PFSK-1 (cell line): ENCODE measurements at regions not wholly inside any gene's neighbourhood (a gene's known extent, or its start where the extent isn't known, plus 50 kb on each side); places are given as distances from the start of the nearest gene placed in this dataset.

Experiments used
- FOXP2 ChIP-seq: optimal IDR thresholded peaks from 2 replicates; pipeline ENCODE3; 2011; ENCODE audit warnings: borderline replicate concordance, control low read depth, inconsistent platforms; ENCODE audit not compliant: insufficient read depth; ENCODE audit errors: extremely low read length, extremely low read depth
- POLR2AphosphoS5 ChIP-seq: IDR thresholded peaks from 2 replicates; pipeline ENCODE4 v1.6.1; 2012; ENCODE audit warnings: low read depth, mild to moderate bottlenecking, control low read depth, low read length, moderate library complexity
- SIN3A ChIP-seq: IDR thresholded peaks from 2 replicates; pipeline ENCODE4 v1.6.1; 2012; ENCODE audit warnings: mild to moderate bottlenecking, low read length, moderate library complexity, borderline replicate concordance; ENCODE audit not compliant: insufficient read depth
- TAF1 ChIP-seq: IDR thresholded peaks from 2 replicates; pipeline ENCODE4 v1.6.1; 2012; ENCODE audit warnings: low read length, control low read depth, borderline replicate concordance; ENCODE audit not compliant: insufficient read depth
- TF ChIP-seq, protein P1 (sequence below), 2 experiments: IDR thresholded peaks; 2 replicates each; pipeline versions ENCODE4 v1.6.1 to v1.8.0; 2011 to 2012; ENCODE audit warnings: low read depth in 2 of 2, low read length in 2 of 2, control low read depth in 1 of 2, inconsistent platforms in 1 of 2, mild to moderate bottlenecking in 1 of 2, moderate library complexity in 1 of 2; ENCODE audit not compliant: insufficient read depth in 1 of 2

DNA sequence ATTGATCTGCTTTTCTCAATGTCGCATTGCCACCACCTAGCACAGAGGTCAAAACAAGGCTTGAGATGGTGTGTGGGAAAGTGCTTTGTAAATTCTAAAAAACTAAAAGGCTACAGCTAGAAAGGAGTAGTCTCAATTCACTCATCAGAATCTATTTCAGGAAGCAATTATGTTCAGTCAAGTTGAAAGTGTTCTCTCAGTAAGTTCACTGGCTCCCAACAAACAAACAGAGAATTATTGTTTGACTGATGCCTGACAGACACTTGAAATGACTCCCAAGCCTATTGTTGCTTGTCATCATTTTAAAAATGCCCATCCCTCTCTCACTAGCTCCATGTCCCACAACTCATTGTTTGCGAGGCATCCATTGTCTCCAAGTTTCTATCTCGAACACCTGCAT lies 419.6 kb upstream of the CPEB2 start:
- TF ChIP-seq, protein P1, sequence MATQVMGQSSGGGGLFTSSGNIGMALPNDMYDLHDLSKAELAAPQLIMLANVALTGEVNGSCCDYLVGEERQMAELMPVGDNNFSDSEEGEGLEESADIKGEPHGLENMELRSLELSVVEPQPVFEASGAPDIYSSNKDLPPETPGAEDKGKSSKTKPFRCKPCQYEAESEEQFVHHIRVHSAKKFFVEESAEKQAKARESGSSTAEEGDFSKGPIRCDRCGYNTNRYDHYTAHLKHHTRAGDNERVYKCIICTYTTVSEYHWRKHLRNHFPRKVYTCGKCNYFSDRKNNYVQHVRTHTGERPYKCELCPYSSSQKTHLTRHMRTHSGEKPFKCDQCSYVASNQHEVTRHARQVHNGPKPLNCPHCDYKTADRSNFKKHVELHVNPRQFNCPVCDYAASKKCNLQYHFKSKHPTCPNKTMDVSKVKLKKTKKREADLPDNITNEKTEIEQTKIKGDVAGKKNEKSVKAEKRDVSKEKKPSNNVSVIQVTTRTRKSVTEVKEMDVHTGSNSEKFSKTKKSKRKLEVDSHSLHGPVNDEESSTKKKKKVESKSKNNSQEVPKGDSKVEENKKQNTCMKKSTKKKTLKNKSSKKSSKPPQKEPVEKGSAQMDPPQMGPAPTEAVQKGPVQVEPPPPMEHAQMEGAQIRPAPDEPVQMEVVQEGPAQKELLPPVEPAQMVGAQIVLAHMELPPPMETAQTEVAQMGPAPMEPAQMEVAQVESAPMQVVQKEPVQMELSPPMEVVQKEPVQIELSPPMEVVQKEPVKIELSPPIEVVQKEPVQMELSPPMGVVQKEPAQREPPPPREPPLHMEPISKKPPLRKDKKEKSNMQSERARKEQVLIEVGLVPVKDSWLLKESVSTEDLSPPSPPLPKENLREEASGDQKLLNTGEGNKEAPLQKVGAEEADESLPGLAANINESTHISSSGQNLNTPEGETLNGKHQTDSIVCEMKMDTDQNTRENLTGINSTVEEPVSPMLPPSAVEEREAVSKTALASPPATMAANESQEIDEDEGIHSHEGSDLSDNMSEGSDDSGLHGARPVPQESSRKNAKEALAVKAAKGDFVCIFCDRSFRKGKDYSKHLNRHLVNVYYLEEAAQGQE (IDR thresholded peaks at IDR 0.05; ENCODE audit: insufficient read depth in 1 of 2, low read depth in 2 of 2, low read length in 2 of 2) = no peak
- TF ChIP-seq TAF1 (no peak), POLR2AphosphoS5 (no peak), FOXP2 (no peak), SIN3A (no peak)

DNA sequence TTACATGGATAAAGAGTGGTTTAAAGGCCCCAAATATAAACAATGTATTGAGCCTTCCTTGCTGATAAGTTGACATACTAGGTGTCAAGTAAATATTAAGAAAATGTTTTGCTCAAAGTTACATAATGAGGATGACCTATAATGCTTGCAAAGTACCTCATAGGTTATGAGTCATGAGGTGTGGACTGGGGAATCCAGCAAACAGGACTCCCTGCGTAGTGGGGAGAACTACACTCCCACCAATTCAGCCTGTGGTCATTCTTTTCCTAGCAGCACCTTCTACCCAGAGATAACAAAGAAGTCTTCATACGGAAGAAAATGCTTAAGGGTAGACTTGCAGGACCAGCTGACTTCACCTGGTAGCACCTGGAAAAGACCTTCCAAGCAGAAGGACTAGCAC lies 418.9 kb upstream of the CPEB2 start:
- TF ChIP-seq SIN3A (no peak), POLR2AphosphoS5 (no peak), TAF1 (no peak), FOXP2 (no peak)
- TF ChIP-seq, protein P1 (IDR thresholded peaks at IDR 0.05; ENCODE audit: insufficient read depth in 1 of 2, low read depth in 2 of 2, low read length in 2 of 2) = no peak

DNA sequence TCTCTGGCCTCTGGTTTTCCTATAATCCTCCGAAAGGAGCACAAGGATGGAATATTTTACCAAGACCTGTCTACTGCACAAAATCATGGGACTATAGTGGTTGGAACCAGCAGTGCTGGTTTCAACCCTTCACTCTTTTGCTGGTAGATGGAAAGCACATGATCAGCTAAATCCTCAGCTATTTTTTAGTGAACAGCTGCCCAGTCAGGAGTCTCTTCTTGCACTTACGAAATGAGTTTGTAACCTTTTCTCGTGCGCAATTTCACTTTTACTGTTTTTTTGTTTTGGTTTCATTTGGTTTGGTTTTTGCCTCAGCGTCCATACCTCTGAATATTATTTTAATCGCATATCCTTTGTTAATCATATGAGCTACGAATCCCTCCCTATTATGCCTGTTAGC lies 418.5 kb upstream of the CPEB2 start:
- TF ChIP-seq FOXP2 (no peak), SIN3A (no peak), TAF1 (no peak), POLR2AphosphoS5 (no peak)
- TF ChIP-seq, protein P1 (IDR thresholded peaks at IDR 0.05; ENCODE audit: insufficient read depth in 1 of 2, low read depth in 2 of 2, low read length in 2 of 2) = no peak

DNA sequence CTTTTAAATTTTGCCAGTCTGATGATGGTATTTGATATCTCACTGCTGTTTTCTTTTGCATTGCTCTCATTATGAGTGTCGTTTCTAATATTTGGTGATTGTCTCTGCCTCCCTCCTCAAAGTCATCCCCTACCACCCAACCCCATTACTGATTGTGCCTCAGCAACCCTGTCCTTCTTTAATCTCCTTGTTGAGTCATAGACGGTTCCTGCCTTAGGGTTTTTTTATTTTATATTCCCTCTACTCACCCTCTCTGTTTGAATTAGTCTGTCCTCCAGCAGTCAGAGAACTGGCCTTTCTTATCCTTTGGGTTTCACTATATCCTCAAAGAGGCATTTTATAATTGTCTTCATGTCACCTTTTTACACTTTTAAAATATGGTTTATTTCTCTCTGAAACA lies 409.3 kb upstream of the CPEB2 start:
- no peak for TF ChIP-seq FOXP2
- TF ChIP-seq, protein P1 (IDR thresholded peaks at IDR 0.05; ENCODE audit: insufficient read depth in 1 of 2, low read depth in 2 of 2, low read length in 2 of 2) = no peak
- no peak for TF ChIP-seq SIN3A
- no peak for TF ChIP-seq POLR2AphosphoS5
- TF ChIP-seq TAF1 = no peak

DNA sequence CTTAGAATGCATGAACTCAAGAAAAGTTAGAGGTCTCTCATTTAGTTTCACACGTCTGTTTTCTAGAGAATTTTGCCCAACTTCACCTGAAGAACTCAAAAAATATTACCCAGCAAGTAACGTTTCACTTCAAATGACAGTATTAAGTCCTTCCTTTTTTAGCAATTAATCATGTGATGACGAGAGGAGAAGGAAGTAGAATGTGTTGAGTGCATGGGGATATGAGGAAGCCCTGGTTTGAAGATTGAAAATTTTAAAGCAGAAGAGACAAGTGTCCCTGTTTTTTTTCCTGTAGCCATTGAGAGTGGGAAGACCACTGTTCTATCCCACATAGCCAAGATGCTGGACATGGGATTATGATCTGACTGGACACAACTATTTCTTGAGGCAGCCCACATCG lies 406.3 kb upstream of the CPEB2 start:
- TF ChIP-seq SIN3A (no peak), POLR2AphosphoS5 (no peak), FOXP2 (no peak), TAF1 (no peak)
- TF ChIP-seq, protein P1 (IDR thresholded peaks at IDR 0.05; ENCODE audit: insufficient read depth in 1 of 2, low read depth in 2 of 2, low read length in 2 of 2) = no peak
